GM18951 (cell line): ENCODE measurements at regions not wholly inside any gene's neighbourhood (a gene's known extent, or its start where the extent isn't known, plus 50 kb on each side); places are given as distances from the start of the nearest gene placed in this dataset.

Experiments
- POLR2A ChIP-seq: IDR thresholded peaks from 4 replicates; pipeline ENCODE4 v1.6.1; 2011; ENCODE audit warnings: mild to moderate bottlenecking; ENCODE audit not compliant: insufficient read length, insufficient read depth; ENCODE audit errors: extremely low read depth
- in situ Hi-C: fragments of 300-500 bp; cut with MboI; formaldehyde crosslinking; loops from one replicate; pipeline ENCODE4 v1.12.0; 2022; ENCODE audit warnings: low sequenced_read_pairs, mixed read lengths, inconsistent platforms; ENCODE audit not compliant: unreplicated experiment

- in situ Hi-C loops, result no loop called here
- no peak for TF ChIP-seq POLR2A
These were observed 202.0 kb downstream of the ARL4A start for GRCh38 chr7:12889391-12889790.

GRCh38 chr7:12890586-12890985 lies 203.2 kb downstream of the ARL4A start:
- no peak for TF ChIP-seq POLR2A
- in situ Hi-C loops, result no loop called here

GRCh38 chr7:12893292-12893691 lies 205.9 kb downstream of the ARL4A start:
- TF ChIP-seq POLR2A, result no peak
- in situ Hi-C loops, result no loop called here

- in situ Hi-C loops, result no loop called here
- TF ChIP-seq POLR2A, result no peak
These were observed 207.9 kb downstream of the ARL4A start for GRCh38 chr7:12895296-12895695.

GRCh38 chr7:12896316-12896715 lies 208.9 kb downstream of the ARL4A start:
- in situ Hi-C loops, result no loop called here
- TF ChIP-seq POLR2A, result no peak

- in situ Hi-C loops, result no loop called here
These were observed 210.6 kb downstream of the ARL4A start for GRCh38 chr7:12898004-12898403.

GRCh38 chr7:12898620-12899019 lies 211.2 kb downstream of the ARL4A start:
- in situ Hi-C loops, result no loop called here
- no peak for TF ChIP-seq POLR2A

More at GRCh38 chr7:12898004-12898403, 210.6 kb downstream of the ARL4A start:
- no peak for TF ChIP-seq POLR2A

- TF ChIP-seq POLR2A, result no peak
- in situ Hi-C loops, result no loop called here
These were observed 218.2 kb downstream of the ARL4A start for GRCh38 chr7:12905671-12906070.

GRCh38 chr7:12907774-12908173 lies 220.3 kb downstream of the ARL4A start:
- TF ChIP-seq POLR2A, result no peak
- in situ Hi-C loops, result no loop called here

- in situ Hi-C loops, result no loop called here
- TF ChIP-seq POLR2A, result no peak
These were observed 222.1 kb downstream of the ARL4A start for GRCh38 chr7:12909483-12909882.

GRCh38 chr7:12911053-12911452 lies 223.6 kb downstream of the ARL4A start:
- TF ChIP-seq POLR2A, result no peak

GRCh38 chr7:12913002-12913401 lies 225.6 kb downstream of the ARL4A start:
- in situ Hi-C loops, result no loop called here
- no peak for TF ChIP-seq POLR2A

More at GRCh38 chr7:12911053-12911452, 223.6 kb downstream of the ARL4A start:
- in situ Hi-C loops, result no loop called here

- no peak for TF ChIP-seq POLR2A
- in situ Hi-C loops, result no loop called here
These were observed 230.4 kb downstream of the ARL4A start for GRCh38 chr7:12917801-12918200.

GRCh38 chr7:12921751-12922345 lies 234.4 kb downstream of the ARL4A start:
- no peak for TF ChIP-seq POLR2A
- in situ Hi-C loops, result no loop called here

GRCh38 chr7:12923971-12924370 lies 236.5 kb downstream of the ARL4A start:
- no peak for TF ChIP-seq POLR2A
- in situ Hi-C loops, result no loop called here
